GM19239 (cell line): ENCODE measurements at regions not wholly inside any gene's neighbourhood (a gene's known extent, or its start where the extent isn't known, plus 50 kb on each side); places are given as distances from the start of the nearest gene placed in this dataset.
"Not testable (repeated sequence)": the region's sequence is repeated elsewhere in the genome, so short reads cannot be mapped to it uniquely, and the experiment has no call there.

Source experiments
- DNase-seq: peaks from one replicate; pipeline ENCODE4 v3.0.0; 2011; ENCODE audit warnings: low spot score; ENCODE audit not compliant: insufficient read length
- FAIRE-seq: peaks from 2 replicates; lab custom pipeline; 2011; peaks lifted over from hg19 to GRCh38; lab: Jason Lieb, UNC

- DNase-seq (no peak), FAIRE-seq (no peak)
Measured at GRCh38 chr4:148632476-148632875, 190.3 kb upstream of the NR3C2 start.

GRCh38 chr4:148630051-148630450, 187.8 kb upstream of the NR3C2 start:
- DNase-seq (no peak), FAIRE-seq (no peak)

- no peak for FAIRE-seq
- DNase-seq = no peak
Measured at GRCh38 chr4:148618856-148619255, 176.6 kb upstream of the NR3C2 start.

GRCh38 chr4:148608968-148609367, 166.8 kb upstream of the NR3C2 start:
- FAIRE-seq (no peak), DNase-seq (no peak)

- not testable (repeated sequence) for DNase-seq, FAIRE-seq
Measured at GRCh38 chr4:148598418-148599207, 156.4 kb upstream of the NR3C2 start.

GRCh38 chr4:148589182-148589581, 147.0 kb upstream of the NR3C2 start:
- no peak for FAIRE-seq
- DNase-seq = no peak

GRCh38 chr4:148575577-148575976, 133.4 kb upstream of the NR3C2 start:
- FAIRE-seq (no peak), DNase-seq (no peak)

GRCh38 chr4:148574911-148575310, 132.7 kb upstream of the NR3C2 start:
- FAIRE-seq (no peak), DNase-seq (no peak)

- no peak for FAIRE-seq
Measured at GRCh38 chr4:148574502-148574901, 132.3 kb upstream of the NR3C2 start.

GRCh38 chr4:148574066-148574465, 131.9 kb upstream of the NR3C2 start:
- DNase-seq (no peak), FAIRE-seq (no peak)

More at GRCh38 chr4:148574502-148574901, 132.3 kb upstream of the NR3C2 start:
- DNase-seq = no peak

GRCh38 chr4:148573296-148573695, 131.1 kb upstream of the NR3C2 start:
- FAIRE-seq = no peak

GRCh38 chr4:148565801-148566200, 123.6 kb upstream of the NR3C2 start:
- DNase-seq (no peak), FAIRE-seq (no peak)

More at GRCh38 chr4:148573296-148573695, 131.1 kb upstream of the NR3C2 start:
- DNase-seq = no peak

GRCh38 chr4:148563684-148564083, 121.5 kb upstream of the NR3C2 start:
- no peak for FAIRE-seq
- no peak for DNase-seq

- FAIRE-seq (no peak), DNase-seq (no peak)
Measured at GRCh38 chr4:148561467-148561866, 119.3 kb upstream of the NR3C2 start.

- DNase-seq (no peak), FAIRE-seq (no peak)
Measured at GRCh38 chr4:148557793-148558192, 115.6 kb upstream of the NR3C2 start.

- DNase-seq (no peak), FAIRE-seq (no peak)
Measured at GRCh38 chr4:148550788-148551187, 108.6 kb upstream of the NR3C2 start.

GRCh38 chr4:148542922-148543623, 100.9 kb upstream of the NR3C2 start:
- no peak for DNase-seq
- no peak for FAIRE-seq

GRCh38 chr4:148540622-148541326, 98.6 kb upstream of the NR3C2 start:
- no peak for DNase-seq
- FAIRE-seq = no peak

GRCh38 chr4:148539387-148539786, 97.2 kb upstream of the NR3C2 start:
- FAIRE-seq (no peak), DNase-seq (no peak)

GRCh38 chr4:148533851-148534250, 91.6 kb upstream of the NR3C2 start:
- not testable (repeated sequence) for DNase-seq, FAIRE-seq

- DNase-seq (no peak), FAIRE-seq (no peak)
Measured at GRCh38 chr4:148530114-148530513, 87.9 kb upstream of the NR3C2 start.
